MV-4-11 (cell line): ENCODE measurements at regions not wholly inside any gene's neighbourhood (a gene's known extent, or its start where the extent isn't known, plus 50 kb on each side); places are given as distances from the start of the nearest gene placed in this dataset.

Source experiments
- DNase-seq: peaks from one replicate; lab custom pipeline; 2025; lab: John Stamatoyannopoulos, UW

DNA sequence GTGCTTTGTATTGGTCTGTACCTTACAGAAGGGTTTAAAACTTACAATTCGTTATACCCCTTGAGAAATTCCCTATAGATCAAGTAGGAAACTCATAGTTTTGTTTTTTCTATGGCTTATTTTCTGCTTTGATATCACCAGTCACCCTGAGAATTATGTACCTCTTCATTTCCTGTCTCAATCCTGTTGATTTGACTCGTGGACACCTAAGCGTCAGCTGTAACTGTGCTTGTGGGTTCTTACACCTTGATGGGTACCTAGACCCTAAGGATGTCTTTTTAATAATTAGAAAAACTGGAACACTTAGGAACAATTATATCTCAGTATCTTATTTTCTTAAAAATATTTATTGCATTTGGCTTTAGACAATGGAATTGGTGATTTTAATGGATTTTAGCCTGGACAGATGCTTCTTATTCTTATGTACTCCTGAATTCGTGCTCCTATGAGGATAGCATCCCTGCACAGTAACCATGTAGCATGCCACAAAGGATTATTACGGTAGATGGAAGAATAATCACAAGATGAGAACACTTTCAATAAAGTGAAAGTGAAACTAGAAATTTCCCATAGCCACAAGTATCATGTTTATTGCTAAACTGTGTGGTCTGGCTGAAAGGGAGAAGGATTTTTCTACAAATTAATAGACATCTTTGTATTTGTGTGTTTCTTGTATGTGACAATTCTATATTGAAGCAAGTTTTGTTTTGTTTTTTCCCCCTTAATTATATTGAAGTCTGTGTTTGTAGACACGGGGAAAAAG, 1920.3 kb upstream of the WWC1 start:
- DNase-seq, result no peak

DNA sequence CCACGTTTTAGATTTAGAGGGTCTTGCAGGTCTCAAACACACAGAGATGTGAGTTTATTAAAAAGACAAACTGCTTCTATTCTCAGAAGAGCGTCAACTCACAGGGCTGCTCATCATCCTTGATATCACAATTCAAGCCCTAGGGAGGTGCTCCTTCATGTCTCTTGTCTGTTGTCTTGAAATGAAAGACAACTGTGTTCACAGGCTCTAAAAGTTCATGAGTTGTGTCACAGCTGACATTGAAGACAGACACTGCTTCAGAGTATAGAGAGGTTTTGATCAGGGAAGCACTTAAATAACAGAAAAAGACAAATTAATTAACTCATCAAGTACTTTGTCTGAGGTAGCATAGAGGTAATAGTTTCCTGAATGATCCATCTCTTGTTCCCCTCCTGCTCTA, 1917.6 kb upstream of the WWC1 start:
- DNase-seq, result no peak

DNA sequence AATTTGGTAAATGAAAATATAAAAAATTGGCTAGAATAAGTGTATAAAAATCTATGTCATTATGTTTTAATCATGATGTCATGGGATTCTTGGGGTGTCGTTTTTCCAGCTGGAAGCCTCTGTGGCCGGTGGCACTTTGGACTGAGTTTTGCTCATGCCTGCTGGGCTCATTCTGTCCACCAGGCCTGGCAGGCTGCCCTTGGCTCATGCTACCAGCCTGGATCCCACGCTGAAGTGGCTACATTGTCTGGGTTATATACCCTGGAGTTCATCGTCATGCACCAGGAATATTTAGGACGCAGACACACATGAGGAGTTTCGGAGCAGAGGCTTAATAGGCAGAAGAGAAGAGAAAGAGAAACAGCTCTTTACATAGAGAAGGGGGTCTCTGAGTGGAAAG, 1913.7 kb upstream of the WWC1 start:
- DNase-seq, result no peak

DNA sequence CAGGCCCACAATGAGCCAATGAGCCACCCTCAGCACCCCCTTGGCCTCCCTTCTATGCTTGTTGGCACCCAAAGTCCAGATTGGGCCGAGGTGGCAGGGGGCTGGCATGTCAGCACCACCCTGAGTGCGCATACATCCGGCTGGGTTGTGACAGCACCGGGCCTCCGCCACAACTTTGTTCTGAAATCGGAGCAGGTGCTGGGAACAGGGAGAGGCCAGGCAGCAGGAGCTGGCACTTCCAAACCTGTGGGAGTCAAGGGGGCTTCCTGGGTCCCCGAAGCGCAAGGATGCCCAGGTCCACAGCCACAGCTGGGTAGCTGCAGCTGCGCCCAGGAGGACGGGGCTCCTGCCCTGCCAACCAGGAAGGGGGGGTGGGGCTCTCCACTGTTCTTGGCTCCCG, 1911.9 kb upstream of the WWC1 start:
- no peak for DNase-seq

DNA sequence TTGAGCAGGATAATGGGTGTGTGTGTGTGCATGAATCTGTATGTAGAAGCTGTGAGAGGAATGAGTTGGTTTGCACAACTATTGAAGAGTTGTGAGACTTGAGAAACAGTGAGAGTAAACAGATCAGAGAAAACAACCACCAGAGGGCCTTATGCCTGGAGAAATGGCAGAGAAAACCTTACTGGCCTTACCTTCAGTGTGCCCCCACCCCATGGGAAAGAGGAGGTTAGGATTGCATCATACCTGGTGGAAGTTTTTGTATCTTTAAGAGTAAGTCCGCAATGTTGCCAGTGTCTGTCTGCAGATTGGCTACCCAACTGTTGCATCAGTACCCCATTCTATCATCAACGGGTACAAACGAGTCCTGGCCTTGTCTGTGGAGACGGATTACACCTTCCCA, 1909.4 kb upstream of the WWC1 start:
- no peak for DNase-seq

DNA sequence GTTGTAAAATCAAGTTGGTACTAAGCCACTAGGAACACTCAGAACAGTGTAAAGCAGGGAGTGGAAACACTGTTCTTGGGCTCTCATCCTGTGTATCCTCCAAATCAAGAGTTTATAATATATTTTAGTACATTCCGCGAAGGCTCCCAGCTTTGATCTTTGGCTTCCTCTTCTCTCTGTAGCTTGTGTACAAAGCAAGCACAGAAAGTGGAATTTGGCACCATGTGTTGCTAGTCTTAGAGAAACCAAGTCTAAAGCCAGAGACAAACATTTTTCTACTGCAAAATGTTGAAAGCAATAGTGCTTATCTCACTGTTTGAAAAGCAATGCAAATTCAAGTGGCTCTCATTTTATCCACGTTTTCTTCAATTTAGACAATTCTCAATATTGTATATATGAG, 1893.3 kb upstream of the WWC1 start:
- DNase-seq, result no peak

DNA sequence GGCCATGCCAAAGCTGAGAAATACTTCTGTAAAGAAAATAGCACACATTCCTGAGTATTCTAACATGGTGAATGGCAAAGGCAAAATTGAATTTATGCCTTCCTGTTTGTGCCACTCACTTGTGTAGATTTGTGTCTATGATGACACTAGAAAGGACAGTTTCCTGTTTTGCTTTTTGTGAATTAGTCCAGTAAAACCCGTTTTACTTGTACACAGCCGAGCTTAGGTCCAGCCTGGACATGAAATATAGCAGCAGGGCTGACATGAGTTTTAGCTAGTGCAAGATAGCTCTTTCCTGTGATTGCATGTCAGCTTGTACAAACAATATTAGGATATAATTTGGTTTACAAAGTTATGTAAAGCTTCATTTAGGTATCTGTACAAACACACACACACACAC, 1891.7 kb upstream of the WWC1 start:
- no peak for DNase-seq

DNA sequence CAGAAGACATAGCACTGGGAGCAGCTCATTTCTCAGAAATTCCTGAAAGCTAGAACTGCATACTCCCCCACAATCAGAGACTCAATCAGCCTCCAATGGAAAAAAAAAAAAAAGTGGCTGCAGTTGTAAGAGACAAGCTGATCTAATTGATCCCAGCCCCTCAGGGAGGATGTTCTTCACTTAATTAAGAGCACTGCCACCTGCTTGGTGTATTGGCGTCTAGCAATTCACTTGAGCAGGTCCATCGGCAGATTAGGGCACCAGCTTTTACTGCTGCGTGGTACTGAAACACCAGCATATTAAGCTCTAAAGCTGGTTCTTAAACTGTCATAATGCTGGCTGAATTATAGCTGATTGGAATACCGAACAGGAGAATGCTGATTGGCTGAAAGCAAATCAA, 1890.1 kb upstream of the WWC1 start:
- no peak for DNase-seq

DNA sequence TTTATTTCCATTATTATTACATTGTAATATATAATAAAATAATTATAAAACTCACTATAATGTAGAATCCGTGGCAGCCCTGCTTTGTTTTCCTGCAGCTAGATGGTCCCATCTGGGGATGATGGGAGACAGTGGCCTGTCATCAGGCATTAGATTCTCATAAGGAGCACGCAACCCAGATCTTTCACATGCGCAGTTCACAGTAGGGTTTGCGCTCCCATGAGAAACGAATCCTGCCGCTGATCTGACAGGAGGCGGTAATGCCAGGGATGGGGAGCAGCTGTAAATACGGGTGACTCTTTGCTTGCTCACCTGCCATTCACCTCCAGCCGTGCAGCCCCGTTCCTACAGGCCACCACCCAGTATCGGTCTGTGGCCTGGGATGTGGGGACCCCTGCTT, 1879.3 kb upstream of the WWC1 start:
- DNase-seq, result no peak

DNA sequence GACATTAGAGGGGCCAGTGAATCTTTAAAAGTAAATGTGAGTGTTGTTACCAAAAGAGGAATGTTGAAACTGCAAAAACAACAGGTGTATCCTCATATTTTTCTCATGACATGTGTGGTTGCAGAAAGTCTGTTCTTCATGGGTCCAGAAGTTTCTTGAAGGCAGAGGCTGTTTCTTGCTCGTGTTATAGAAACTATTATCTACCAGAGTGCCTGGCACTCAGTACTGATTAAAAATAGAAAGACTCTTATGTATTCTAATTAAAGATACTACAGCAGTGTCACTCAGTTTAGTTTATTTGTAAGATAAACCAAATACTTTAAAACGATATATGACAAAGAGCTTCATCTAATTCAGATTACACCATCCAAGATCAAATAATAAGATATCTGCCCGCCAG, 1864.2 kb upstream of the WWC1 start:
- DNase-seq, result no peak

DNA sequence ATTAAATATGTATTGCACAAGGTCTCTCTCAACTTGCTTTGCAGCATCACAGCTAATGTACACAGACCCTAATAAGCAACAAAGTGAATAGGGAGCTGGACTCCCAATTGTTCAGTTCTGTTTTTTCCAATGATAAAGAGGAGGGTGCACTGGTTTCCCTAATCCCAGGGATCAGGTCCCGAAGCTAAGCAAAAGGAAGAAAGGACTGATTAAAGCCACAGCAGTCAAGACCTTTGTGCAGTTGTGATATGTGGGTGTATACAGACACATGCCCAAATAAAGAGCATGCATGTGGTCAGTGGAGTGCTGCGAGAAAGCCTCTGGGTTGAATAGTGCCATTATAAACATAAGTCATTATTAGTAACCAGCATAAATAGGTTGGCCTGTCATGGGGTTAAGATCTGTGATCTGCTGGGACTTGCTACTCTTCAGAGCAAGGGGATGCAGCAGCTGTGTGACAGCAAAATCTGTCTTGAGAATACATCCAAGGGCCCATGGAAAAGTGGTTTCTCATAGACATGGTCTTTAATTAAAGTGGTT, 1863.1 kb upstream of the WWC1 start:
- DNase-seq, result no peak

DNA sequence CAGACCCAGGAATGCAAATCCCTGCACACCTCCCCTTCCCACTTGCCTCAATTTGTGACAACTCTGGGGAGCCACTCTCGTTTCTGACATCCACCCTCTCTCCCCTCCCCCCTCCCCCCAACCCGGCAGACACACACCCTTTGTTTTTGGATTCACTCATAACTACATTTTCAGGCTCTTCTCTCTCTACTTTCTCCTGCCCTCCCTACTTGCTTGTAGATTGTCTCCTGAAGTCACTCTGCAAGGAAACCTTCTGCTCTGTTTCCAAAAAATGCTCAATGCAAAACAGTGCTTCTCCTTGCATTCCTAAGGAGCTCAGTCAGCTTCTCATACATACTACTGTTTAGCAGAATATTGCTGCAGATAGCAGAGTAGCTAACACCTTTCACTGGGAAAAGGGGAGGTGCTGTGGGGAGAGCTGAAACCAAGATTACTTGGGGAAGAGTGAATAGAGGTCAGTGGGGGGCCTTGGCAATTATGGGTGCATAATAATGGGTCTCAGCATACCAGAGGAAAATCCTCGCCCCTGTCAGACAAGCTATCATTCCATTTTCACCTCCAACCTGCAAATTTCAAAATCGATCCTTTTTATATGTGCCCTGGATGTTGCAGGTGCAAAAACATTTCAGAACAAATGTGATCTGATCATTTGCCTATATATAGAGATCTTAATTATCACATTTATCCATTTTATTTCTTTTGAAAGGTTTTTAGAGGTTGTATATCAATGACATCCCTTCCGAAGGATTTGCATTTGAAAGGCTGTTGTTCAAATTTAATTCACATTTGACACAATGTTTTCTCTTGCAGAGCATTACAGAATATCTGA, 1860.7 kb upstream of the WWC1 start:
- no peak for DNase-seq

DNA sequence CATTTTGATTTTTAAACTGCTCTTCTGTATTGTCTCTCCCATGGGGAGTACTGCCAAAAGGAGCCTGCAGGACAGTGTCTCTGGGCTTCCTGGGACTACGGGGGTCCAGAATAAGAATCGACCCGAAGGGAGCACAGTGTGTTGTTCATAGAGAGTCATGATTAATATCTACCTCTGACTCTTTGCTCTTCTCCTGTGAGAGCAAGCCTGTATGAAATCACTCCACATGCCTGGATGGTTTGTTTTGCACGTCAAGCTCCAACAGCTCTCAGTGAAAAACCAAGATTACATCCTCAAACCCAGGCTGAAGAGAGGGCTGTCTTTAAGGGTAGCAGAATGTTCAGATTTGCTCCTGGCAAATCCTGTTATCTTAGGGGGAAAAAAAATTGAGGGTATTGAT, 1860.0 kb upstream of the WWC1 start:
- DNase-seq, result no peak

DNA sequence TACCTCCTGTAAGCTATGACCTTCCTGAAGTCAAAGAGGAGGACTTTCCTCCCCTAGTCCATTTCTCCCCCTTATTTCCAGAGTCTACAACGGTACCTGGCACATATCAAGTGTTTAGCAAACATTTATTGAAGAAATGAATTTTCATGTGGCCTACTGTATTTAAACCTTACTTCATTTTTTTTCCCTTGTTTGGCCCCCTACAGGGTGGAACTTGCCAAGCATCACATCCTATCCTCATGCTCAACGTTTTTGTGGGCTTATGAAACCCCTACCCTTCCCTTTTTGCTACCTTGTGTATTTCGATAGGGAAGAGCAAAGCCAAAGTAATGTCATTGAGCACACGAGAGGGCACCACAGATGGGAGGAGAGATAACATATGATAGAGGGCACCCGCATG, 1857.8 kb upstream of the WWC1 start:
- DNase-seq, result no peak

DNA sequence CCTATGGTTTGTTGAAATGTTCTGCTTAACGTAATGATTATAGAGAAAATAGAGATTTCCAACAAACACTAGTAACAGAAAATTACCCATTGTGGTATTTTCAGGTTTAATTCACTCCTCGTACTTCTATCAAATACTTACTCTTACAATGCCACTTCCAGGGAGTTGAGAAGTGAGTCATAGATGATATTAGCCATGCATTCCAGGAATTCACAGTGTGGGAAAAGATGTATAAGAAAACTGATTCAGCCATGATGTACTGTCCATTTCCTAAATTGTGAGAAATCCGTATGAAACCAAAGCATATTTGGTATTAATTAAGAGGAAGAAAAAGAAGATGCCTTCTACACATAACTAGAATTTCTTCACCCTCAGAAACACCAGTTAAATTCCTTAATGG, 1854.6 kb upstream of the WWC1 start:
- no peak for DNase-seq

DNA sequence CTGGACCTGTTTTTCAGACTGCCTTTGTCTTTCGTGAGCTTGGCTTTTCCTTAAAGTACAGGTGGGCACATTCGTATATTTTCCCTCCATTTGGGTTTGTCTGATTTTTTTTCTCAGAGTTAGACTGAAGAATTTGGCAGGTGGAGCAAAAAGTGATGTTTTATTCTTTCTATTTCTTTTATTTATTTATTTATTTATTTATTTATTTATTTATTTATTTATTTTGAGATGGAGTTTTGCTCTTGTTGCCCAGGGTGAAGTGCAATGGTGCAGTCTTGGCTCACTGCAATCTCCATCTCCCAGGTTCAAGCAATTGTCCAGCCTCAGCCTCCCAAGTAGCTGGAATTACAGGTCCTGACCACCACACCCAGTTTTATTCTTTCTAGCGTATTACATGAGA, 1805.1 kb upstream of the WWC1 start:
- no peak for DNase-seq

DNA sequence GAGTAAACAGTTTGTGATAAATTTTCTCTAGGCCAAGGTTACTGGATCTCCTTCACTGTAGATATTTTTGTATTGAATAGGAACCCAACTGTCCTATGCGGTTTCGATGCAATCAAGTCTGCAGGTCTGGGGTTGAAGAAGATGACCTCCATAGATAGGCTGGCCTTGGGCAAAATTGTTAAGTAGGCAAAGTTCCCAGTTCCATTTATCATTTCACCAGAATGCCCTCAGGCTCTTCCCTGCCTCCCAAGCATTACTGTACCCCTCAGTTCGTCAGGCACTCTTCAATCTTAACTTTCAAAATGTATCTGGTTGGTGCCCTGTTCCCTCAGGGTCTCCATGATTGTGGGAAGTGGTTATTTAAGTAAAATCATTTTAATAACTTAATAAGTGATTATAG, 1802.9 kb upstream of the WWC1 start:
- DNase-seq, result no peak

DNA sequence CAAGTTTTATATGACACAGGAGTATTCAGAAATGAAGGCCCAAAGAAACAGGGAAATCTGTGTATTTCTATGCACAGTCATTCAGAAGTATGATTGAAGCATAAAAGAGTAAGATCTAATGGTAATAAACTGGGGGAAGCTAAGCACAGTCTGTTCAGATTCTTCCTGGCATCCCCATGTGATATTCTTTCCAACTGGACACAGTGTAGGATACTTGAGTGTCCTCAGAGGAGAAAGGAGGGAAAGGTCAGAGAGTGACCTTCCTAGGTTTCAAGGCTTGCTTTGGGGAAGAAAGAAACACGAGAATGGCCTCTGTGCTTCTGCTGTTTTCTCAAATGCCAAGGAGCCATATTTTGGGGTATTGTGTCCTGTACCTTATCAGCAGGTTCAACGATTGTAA, 1798.4 kb upstream of the WWC1 start:
- no peak for DNase-seq

DNA sequence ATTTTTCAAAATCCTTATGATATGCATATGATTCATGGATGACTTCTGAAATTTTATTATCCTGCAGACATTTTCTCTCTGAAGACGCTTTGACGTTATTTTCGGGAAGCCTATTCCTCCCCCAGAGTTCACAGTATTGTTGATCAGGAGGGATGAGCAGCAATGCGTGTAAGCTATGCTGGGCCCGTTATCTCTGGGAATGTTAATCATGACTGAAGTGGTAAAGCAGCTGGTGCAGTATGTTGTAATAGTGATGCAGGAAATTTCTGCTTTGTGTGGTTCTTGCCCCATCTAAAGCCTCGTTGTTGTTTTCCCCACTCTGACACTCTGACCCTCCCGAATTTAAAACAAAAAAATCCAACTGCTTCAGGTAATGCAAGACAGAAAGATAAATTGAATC, 1797.8 kb upstream of the WWC1 start:
- no peak for DNase-seq

DNA sequence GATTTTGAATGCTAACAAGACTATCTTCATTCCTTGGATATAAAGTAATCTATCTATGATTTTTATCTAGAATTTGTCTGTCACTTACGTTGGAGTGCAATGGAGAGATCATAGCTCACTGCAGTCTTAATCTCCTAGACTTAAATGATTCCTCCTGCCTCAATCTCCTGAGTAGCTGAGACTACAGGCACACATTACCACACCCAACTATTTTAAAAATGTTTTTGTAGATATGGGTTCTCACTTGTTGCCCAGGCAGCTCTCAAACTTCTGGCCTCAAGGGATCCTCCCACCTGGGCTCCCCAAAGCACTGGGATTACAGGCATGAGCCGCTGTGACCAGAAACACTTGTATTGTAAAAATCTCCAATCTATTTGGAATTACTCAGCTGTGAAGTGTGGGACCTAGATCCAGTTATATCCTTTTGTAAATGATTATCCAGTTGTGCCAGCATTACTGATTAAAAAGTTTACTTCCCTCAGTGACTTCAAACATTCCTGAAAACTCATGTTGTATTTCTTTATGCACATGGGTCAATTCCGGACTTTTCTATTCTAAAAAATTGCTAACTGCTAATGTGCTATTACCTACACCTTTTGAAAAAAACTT, 1793.8 kb upstream of the WWC1 start:
- no peak for DNase-seq

DNA sequence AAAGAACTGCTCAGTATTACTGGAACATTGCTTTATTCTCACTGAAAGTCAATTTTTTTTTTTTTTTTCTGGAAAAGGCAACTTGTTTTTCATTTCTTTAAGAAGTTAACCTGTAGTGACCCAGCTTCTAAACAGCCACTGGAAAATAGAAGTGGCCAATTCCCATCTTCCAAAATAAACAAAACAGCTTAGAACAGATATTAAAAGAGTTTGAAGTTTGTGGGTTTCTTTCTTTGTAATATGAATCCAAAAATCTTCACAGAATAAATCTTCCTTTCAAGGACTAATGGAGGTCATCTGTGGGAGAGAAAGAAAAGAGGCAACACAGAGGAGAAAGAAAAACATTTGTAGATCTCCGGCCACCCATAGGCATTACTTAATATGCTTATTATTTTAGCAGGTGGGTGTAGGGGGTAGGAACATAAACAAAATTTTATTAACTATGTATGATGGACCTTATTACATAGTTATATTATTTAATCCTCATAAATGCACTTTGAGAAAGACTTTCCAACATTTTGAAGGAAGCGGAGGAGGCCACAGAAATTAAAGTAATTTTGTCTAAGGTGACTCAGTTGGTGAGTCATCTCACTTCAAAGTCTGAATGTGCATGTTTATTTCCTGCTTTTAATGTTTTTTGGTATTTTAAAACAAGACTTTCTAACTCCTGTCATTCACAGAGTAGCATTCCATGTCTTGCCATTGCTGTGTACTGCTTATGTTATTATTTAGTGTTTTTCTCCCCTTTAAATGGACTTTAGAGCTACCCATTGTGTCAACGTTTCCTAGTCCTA, 1791.8 kb upstream of the WWC1 start:
- no peak for DNase-seq

DNA sequence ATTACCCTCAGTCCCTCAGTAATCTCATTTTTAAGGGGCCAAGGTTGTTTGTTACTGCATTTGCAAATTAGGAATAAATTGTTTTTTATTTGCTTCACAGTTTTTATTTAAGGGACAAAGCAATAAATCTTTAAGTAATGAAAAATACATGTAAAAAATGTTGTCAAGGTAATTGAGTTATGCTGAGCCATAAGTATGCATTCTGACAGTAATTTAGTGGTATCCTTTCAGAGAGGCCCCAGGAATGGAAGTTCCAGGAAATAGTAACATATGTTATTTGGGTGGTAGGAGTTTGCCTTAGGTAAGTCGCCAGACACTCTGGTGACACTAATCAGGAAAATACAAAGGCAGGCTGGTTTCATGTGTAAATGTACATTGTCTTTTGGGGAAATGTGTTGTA, 1787.9 kb upstream of the WWC1 start:
- no peak for DNase-seq
